HG03135 (cell line): ENCODE measurements at regions not wholly inside any gene's neighbourhood (a gene's known extent, or its start where the extent isn't known, plus 50 kb on each side); places are given as distances from the start of the nearest gene placed in this dataset.
"Not testable (repeated sequence)": the region's sequence is repeated elsewhere in the genome, so short reads cannot be mapped to it uniquely, and the experiment has no call there.

Experiments
- ATAC-seq: cut with Tn5 transposase; IDR thresholded peaks from one replicate; pipeline ENCODE4 v1.9.1; 2021; ENCODE audit warnings: mild to moderate bottlenecking, moderate library complexity; ENCODE audit not compliant: unreplicated experiment

DNA sequence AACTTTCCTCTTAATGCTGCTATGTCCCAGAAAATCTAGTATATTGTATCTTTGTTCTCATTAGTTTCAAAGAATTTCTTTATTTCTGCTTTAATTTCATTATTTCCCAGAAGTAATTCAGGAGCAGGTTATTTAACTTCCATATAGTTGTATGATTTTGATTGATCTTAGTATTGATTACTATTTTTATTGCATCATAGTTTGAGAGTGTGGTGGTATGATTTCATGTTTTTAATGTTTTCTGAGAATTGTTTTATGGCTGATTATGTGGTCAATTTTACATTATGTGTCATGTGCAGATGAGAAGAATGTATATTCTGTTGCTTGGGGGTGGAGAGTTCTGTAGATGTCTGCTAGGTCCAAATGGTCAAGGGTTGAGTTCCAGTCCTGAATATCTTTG, 425.6 kb upstream of the RORB start:
- ATAC-seq: no peak

DNA sequence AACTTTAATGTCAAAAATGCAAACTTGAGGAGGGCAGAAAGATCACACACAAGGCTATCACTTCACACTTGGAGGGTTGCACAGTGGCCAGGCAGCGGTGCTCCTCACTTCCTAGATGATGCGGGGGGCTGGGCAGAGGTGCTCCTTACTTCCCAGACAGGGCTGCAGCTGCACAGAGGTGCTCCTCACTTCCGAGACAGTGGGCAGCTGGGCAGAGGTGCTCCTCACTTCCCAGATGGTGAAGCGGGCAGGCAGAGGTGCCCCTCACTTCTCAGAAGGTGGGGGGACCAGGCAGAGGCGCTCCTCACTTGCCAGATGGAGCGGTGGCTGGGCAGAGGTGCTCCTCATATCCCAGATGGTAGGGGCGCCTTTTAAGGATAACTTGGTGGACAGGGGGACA, 423.2 kb upstream of the RORB start:
- ATAC-seq: no peak

GRCh38 chr9:74078647-74079046, 418.5 kb upstream of the RORB start:
- ATAC-seq: no peak

DNA sequence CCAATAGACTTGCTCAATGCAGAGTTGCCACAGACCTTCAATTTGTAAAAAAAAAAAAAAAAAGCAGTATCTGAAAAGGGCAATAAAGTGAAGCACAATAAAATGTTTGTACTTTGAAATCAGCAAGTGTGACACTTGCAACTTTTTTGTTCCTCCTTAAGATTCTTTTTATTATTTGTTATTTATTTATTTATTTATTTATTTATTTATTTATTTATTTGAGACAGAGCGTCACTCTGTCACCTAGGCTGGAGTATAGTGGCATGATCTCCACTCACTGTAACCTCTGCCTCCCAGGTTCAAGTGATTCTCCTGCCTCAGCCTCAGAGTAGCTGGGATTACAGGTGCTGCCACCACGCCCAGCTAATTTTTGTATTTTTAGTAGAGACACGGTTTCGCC, 416.5 kb upstream of the RORB start:
- not testable (repeated sequence) for ATAC-seq

DNA sequence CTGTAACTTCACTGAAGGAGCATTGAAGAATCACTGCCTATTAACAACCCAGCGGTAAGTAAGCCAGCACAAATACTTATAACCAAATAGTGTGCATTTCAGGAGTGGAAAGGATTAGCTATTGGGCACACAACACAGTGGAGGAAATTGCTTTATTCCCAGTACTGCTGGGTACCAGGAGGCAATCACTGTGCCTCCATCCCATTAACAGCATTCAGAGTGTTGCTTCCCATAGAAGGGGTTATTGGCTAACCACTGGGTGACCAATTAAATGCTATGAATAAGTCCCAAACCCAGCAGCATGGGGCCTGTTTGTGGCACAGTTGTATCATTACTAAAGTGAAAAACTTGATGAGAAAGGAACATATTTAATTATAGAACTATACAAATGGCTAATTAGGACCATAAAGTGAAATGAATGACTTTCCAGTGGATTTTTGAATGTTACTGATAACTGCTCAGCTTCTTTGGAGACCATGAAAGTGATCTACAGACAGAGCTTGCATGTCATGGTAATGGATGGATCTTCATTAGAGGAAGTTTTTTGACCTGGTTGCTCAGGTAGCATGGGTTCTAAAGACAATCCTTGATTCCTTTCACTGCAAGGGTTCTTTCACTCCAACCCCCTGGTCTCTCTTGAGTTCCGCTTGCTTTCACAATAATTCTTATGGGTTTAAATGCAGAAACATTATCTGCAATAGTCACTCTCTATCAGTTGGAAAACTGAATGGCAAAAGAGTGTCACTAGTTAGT, 413.3 kb upstream of the RORB start:
- ATAC-seq: no peak

DNA sequence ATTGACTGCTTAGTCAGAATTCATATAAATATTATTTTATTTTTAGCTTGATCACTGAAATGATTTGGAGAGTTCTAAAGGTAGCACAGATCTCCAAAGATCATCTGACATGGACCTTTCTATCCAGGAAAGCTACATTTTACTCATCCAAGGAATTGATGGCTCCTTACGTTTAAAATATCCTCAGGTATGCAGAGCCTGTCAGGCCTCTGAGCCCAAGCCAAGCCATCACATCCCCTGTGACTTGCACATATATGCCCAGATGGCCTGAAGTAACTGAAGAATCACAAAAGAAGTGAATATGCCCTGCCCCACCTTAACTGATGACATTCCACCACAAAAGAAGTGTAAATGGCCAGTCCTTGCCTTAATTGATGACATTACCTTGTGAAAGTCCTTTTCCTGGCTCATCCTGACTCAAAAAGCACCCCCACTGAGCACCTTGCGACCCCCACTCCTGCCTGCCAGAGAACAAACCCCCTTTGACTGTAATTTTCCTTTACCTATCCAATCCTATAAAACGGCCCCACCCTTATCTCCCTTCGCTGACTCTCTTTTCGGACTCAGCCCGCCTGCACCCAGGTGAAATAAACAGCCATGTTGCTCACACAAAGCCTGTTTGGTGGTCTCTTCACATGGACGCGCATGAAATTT, 411.6 kb upstream of the RORB start:
- not testable (repeated sequence) for ATAC-seq

DNA sequence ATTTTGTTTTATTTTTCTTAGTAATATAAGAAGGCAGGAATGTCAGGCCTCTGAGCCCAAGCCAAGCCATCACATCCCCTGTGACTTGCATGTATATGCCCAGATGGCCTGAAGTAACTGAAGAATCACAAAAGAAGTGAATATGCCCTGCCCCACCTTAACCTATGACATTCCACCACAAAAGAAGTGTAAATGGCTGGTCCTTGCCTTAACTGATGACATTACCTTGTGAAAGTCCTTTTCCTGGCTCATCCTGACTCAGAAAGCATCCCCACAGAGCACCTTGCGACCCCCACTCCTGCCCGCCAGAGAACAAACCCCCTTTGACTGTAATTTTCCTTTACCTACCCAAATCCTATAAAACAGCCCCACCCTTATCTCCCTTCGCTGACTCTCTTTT, 406.2 kb upstream of the RORB start:
- ATAC-seq: not testable (repeated sequence)

DNA sequence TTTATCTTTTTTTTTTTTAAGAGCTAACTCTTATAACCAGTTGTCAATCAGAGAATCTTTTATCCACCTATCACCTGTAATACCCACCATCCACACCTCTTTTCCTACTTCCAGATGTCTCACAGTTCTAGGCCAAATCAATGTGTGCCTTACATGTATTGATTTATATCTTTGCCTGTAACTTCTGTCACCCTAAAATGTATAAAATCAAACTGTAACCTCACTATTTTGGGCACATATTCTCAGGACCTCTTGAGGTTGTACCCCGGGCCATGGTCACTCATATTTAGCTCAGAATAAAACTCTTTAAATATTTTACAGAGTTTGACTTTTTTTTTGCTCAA, 404.7 kb upstream of the RORB start:
- ATAC-seq: no peak

- ATAC-seq: not testable (repeated sequence)
These were observed 403.1 kb upstream of the RORB start for GRCh38 chr9:74094037-74094436.

DNA sequence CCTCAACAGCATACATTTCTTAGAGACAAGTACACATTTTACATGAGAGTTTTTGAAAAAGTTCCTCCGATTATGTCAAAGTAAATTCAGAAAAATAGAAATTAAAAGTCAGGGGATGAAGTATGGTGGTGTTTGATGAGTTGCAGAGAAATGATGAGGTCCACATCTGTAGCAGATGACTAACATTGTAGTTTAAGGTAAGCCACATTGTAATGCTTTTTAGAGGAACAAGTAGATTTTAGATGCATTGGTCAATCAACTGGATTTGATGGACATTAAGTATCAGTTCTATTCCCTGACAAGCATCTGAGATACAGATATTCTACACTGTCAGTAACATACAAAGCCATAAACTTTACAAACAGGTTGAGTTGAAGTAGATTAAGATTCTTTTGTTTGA, 402.4 kb upstream of the RORB start:
- no peak for ATAC-seq

- no peak for ATAC-seq
These were observed 401.2 kb upstream of the RORB start for GRCh38 chr9:74095925-74096324.

DNA sequence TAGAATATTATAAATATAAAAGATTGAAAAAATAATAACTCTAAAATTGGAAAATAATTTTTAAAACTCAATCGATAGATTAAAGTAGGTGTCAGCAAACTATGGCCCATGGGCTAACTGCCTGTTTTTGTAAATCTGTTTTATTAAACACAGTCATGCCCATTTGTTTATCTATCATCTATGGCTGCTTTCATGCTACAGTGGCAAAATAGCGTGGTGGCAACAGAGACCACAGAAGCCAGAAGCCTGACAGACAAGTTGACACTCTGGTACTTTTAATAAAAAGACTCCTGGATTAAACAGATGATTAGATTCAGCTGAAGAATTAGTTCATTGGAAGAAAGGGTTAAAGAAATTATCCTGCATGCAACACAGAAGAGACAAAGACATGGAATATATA, 400.7 kb upstream of the RORB start:
- no peak for ATAC-seq

DNA sequence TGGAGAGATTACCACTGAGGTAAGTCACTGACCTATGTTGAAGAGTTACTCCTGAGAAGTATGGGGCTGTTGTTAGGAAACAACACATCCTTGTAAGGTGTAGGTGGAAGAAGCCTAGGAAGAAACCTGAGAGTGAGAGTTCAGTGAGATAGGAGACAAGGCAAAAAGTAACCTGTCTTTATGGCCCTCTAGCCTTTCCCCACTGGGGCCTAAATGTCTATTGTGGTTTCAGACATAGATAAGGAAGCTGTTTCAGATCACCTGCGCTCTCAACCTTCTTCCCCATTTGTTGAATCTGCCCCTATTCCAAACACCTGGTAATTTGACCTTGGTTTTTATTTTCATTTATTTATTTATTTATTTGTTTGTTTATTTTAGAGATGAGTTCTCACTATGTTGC, 397.1 kb upstream of the RORB start:
- ATAC-seq: no peak

DNA sequence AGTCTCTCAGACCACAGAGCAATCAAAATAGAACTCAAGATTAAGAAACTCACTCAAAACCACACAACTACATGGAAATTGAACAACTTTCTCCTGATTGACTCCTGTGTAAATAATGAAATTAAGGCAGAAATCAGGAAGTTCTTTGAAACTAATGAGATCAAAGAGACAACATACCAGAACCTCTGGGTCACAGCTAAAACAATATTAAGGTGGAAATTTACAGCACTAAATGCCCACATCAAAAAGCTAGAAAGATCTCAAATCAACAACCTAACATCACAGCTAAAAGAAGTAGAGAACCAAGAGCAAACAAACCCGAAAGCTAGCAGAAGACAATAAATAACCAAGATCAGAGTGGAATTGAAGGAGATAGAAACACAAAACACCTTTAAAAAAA, 395.0 kb upstream of the RORB start:
- ATAC-seq: not testable (repeated sequence)

- ATAC-seq: no peak
These were observed 394.4 kb upstream of the RORB start for GRCh38 chr9:74102702-74103101.

DNA sequence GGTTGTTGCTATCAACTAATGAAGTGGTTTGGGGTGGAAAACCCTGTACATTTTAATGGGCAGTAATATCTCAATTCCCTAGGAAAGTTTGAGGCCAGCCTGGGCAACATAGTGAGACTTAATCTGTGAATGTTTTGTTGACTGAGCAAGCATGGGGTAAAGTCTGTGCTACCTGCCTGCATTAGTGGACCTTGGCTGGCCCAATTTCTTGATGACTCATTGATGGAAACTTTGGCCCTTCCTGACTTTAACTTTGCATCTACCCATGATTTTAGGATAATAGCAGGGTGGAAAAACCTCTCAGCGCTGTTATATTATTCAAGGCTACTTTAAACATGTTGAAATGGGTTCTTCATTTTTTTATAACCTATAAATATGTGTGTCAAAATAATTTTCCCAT, 389.4 kb upstream of the RORB start:
- ATAC-seq: no peak

DNA sequence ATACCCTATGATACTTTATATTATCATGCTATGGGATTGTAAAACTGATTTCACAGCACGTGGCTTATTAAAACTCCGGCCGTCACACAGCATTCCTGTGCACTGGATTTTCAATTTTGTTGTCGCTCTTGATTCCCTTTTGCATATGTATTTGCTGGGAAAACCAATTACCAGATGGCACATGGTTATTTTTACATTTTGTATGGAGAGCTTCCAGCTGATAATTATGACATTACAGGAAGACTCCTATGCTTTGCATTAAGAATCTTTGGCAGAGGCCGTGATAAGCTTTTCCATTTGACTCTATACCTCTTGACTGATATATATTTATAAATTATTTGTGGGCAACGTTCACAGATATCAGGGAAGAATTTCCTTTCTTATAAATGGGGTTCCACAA, 381.2 kb upstream of the RORB start:
- ATAC-seq: no peak

- no peak for ATAC-seq
These were observed 380.0 kb upstream of the RORB start for GRCh38 chr9:74117151-74117550.

GRCh38 chr9:74117731-74118130, 379.4 kb upstream of the RORB start:
- no peak for ATAC-seq

- ATAC-seq: no peak
These were observed 377.1 kb upstream of the RORB start for GRCh38 chr9:74120061-74120460.

DNA sequence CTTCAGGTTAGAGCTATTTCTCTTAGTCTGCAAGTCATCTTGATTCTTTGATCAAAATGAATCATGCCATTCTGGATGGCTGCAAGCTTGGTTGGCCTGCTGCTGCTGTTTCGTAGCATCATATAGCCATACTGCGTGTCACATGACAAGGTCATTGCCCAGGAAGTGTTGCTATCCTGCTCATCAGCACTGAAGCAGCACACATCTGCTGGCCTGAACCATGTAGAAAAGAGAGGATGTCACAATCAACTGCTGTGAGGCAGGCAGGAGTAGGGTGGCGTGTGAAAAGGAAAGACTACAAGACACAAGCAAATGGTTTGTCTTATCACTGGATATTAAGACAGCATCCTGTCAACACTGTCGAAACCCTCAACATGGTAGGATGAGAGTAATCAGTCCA, 376.7 kb upstream of the RORB start:
- no peak for ATAC-seq

DNA sequence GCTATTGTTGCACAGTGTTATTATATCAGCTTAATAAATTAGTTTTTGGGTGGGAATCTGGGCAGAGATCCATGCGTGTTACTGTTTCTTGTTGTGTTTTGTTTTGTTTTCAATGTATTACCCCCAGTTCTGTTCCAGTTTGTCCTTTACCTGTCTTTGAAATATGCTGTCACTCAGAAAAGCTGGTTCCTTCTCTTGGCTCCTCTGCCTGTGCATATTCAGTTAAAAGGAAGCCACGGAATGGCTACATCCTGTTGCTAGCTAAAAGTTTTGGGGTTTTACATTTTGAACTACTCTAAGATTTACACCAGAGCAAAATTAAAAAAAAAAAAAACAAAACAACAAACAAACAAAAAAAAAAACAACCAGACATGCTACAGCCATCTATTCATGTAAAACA, 374.9 kb upstream of the RORB start:
- ATAC-seq: no peak

- no peak for ATAC-seq
These were observed 374.5 kb upstream of the RORB start for GRCh38 chr9:74122661-74123060.
